Mesothelial cell of epicardium (in vitro differentiated cells): ENCODE measurements at regions not wholly inside any gene's neighbourhood (a gene's known extent, or its start where the extent isn't known, plus 50 kb on each side); places are given as distances from the start of the nearest gene placed in this dataset.

Experiments
- DNase-seq, 2 experiments: peaks; one replicate each; pipeline ENCODE4 v3.0.0; 2021; ENCODE audit warnings: low spot score in 2 of 2; ENCODE audit not compliant: unreplicated experiment in 2 of 2
- H3K27ac Mint-ChIP-seq: 2 replicates; pipeline ENCODE4 v1.8.0; 2021; ENCODE audit warnings: mixed read lengths
- H3K27me3 Mint-ChIP-seq: 2 replicates; pipeline ENCODE4 v1.8.0; 2021; ENCODE audit warnings: low read depth, mixed read lengths
- H3K36me3 Mint-ChIP-seq: 2 replicates; pipeline ENCODE4 v1.8.0; 2021; ENCODE audit warnings: mixed read lengths
- H3K4me1 Mint-ChIP-seq: 2 replicates; pipeline ENCODE4 v1.8.0; 2021; ENCODE audit warnings: mixed read lengths
- H3K4me3 Mint-ChIP-seq: 2 replicates; pipeline ENCODE4 v1.8.0; 2021; ENCODE audit warnings: mild to moderate bottlenecking, moderate library complexity, mixed read lengths
- H3K9me3 Mint-ChIP-seq: 2 replicates; pipeline ENCODE4 v1.8.0; 2021; ENCODE audit warnings: mixed read lengths
- TF ChIP-seq, protein P1 (sequence below): fragments of 200-600 bp; sonication (generic); IDR thresholded peaks from one replicate; pipeline ENCODE4 v1.5.0; 2021; ENCODE audit warnings: antibody characterized with exemption; ENCODE audit not compliant: unreplicated experiment

DNA sequence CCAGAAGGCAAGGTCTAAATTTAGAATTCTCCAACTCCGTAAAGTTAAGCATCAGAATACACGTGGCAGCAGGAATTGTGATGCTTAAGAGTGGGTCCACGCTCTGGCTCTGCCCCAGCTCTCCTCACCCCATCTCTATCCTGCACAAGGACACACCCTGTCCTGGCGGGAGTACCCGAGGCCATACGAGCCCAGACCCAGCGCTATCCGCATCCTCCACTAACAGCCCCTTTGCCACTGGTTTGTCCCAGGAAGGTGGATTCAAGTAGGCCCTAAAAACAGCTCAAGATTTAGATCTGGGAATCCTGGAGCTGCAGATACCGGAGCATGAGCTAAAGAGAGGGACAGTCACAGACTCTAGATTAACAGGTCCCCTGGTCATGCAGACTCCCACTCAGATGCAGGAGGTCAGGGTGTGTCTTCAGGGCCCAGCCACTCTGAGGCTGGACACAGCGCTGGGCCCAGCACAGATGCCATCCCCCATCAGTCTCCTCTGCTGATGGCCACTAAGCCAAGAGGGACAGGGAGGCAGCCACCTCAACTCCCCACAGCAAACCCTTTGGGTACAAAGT is 393.3 kb downstream of the NPHP4 start:
- TF ChIP-seq, protein P1, sequence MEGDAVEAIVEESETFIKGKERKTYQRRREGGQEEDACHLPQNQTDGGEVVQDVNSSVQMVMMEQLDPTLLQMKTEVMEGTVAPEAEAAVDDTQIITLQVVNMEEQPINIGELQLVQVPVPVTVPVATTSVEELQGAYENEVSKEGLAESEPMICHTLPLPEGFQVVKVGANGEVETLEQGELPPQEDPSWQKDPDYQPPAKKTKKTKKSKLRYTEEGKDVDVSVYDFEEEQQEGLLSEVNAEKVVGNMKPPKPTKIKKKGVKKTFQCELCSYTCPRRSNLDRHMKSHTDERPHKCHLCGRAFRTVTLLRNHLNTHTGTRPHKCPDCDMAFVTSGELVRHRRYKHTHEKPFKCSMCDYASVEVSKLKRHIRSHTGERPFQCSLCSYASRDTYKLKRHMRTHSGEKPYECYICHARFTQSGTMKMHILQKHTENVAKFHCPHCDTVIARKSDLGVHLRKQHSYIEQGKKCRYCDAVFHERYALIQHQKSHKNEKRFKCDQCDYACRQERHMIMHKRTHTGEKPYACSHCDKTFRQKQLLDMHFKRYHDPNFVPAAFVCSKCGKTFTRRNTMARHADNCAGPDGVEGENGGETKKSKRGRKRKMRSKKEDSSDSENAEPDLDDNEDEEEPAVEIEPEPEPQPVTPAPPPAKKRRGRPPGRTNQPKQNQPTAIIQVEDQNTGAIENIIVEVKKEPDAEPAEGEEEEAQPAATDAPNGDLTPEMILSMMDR, result no peak
- Mint-ChIP-seq H3K27ac (peak overlapping the region; percentile 94), H3K9me3 (no peaks in the 10 kb centered on the region), H3K4me1 (peaks cover 59% of the 10 kb centered on the region), H3K27me3 (peaks cover under 1% of the 10 kb centered on the region), H3K4me3 (no peak overlapping the region), H3K36me3 (no peaks in the 10 kb centered on the region)
- DNase-seq, result peak in 1 of 2 experiments; percentile 32

DNA sequence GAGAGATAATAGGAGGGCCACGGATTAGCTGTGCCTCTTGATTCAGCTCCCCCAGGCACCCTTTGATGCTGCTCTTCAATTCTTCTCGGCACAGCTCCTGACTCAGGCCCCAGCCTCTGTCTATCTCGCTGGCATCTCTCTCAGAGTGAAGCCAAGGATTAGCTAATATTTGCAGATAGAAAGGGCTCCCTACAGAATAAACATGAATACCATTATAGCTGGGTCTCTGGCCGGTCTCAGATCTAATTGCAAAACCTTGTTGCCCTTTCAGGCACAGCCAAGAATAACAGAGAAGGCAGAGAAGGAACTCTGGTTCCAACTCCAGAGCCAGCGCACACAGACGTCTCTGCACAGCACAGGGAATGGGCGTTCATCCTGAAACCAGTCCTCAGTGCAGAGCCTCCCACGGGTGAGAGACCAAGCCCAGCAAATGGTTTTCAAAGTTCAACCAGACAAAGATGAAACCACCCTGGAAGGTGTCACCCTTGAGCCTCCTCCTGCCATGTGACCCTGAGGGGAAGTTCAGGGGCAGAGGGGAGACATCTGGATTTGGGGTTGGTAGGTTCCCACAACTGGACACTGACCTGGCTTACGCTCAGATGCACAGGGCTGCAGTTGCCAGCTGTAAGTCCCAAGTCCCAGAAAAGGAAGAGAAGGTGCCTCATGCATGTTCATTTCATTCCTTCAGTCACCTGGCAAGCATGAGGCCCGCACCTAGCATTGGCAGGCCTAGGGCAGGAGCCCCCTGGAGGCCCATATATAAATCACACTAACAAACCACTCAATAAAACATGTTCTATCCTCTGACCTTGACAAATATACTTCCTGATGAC is 394.0 kb downstream of the NPHP4 start:
- no peaks in the 10 kb centered on the region for H3K9me3 Mint-ChIP-seq
- no peaks in the 10 kb centered on the region for H3K27me3 Mint-ChIP-seq
- peak overlapping the region; percentile 20 for H3K4me3 Mint-ChIP-seq
- peak overlapping the region; percentile 94 for H3K27ac Mint-ChIP-seq
- TF ChIP-seq, protein P1, result no peak
- peak in 1 of 2 experiments; percentile 37 for DNase-seq
- H3K4me1 Mint-ChIP-seq, result peaks cover 66% of the 10 kb centered on the region
- no peaks in the 10 kb centered on the region for H3K36me3 Mint-ChIP-seq

DNA sequence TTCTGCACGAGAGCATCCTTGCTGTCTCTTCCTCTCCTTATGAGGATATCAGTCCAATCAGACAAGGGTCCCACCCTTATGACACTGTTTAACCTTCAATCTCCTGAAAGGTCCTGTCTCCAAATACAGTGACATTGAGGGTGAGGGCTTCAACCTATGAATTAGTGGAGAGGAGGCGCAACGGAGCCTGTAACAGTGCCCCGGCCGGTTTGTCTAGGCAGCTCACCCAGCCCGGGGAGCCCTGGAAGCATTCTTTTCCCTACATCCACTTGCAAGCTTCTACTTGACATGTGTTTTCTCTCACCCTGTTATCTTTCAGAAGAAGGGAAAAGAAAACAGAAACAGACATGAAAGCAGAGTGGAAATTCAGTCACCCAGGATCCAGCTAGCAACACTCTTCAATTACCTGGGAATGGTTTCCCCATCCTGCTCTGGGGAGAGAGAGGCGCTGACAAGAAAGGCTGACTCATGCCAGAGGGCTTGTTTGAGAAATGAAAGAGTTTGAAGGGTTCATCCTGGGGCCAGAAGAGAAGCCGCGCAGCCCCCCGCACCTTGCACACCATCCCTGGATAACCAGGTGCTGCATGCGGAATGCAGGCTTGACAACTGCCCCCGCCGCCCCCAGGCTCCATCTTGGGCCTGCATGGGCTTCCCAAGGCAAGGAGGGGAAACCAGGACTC is 394.9 kb downstream of the NPHP4 start:
- peak overlapping the region; percentile 94 for H3K27ac Mint-ChIP-seq

DNA sequence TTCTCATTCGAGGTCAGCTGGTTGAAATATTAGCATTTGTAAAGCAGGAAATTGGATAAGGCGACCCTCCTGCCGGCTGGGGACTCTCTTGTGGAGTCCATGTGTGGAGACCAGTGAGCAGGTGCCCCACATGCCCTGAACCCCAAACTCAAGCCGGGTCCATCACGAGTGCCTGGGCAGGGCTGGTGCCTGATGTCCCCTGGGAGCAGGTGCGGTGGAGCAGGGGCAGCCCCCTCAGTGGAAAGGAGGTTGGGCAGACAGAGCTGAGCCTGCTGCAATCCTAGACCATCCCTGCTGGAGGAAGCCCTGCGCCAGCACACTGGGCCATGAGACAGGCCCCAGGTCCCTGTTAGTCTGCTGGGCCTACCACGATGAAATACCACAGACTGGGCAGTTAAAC is 395.6 kb downstream of the NPHP4 start:
- TF ChIP-seq, protein P1, result no peak
- Mint-ChIP-seq H3K36me3 (no peaks in the 10 kb centered on the region), H3K27ac (peak overlapping the region; percentile 94), H3K27me3 (no peaks in the 10 kb centered on the region), H3K4me1 (peaks cover 66% of the 10 kb centered on the region), H3K9me3 (peaks cover 3% of the 10 kb centered on the region), H3K4me3 (no peak overlapping the region)
- peak in 1 of 2 experiments; percentile 36 for DNase-seq

More for the DNA sequence above, 394.9 kb downstream of the NPHP4 start:
- H3K9me3 Mint-ChIP-seq, result no peaks in the 10 kb centered on the region
- DNase-seq, result peak in 1 of 2 experiments; percentile 67
- H3K4me1 Mint-ChIP-seq, result peaks cover 66% of the 10 kb centered on the region
- no peaks in the 10 kb centered on the region for H3K36me3 Mint-ChIP-seq
- H3K27me3 Mint-ChIP-seq, result no peaks in the 10 kb centered on the region
- TF ChIP-seq, protein P1, result no peak
- peak overlapping the region; percentile 20 for H3K4me3 Mint-ChIP-seq

DNA sequence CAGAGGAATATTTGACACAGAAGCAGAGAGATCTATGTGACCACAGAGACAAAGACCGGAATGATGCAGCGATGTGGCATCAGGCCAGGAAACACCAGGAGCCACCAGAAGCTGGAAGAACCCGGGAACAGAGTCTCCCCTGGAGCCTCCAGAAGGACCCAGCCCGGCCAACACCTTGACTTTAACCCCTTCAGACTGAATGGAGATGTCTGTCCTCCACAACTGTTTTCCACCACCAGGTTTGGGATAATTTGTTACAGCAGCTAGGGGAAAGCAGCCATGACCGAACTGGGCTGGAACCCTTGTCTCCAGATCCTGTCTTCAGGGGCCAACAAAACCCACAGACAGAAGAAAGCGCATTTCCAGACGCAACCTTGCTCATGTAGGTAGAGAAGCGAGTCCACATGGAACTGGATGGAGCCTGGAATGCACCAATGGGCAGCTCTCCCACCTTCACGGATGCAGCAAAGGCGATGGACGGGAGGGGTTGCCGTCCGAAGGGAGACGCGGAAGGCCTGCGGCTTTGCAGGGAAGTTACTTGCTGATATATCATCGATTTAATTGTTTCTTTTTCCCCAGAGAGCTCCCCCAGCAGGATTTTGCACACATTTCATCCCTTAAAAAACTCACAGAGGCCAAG is 396.6 kb downstream of the NPHP4 start:
- Mint-ChIP-seq H3K4me1 (peaks cover 62% of the 10 kb centered on the region), H3K27ac (peak overlapping the region; percentile 61), H3K9me3 (peaks cover 10% of the 10 kb centered on the region), H3K27me3 (no peaks in the 10 kb centered on the region), H3K4me3 (no peak overlapping the region), H3K36me3 (peaks cover 2% of the 10 kb centered on the region)
- peak in 1 of 2 experiments; percentile 29 for DNase-seq
- TF ChIP-seq, protein P1, result no peak
